K562 (cell line): ENCODE measurements at regions not wholly inside any gene's neighbourhood (a gene's known extent, or its start where the extent isn't known, plus 50 kb on each side); places are given as distances from the start of the nearest gene placed in this dataset.

Source experiments
- ATAC-seq: fragments of 200-7000 bp; cut with Tn5 transposase; 3 replicates; pipeline ENCODE4 v1.9.1; 2020; ENCODE audit warnings: moderate library complexity
- BruUV-seq: library from RNA; stranded (reverse); fragments of 400-500 nt; replicated peaks from 2 replicates; lab custom pipeline; 2021; lab: Mats Ljungman, UMichigan
- CTCF ChIA-PET: fragments of 300-600 bp; formaldehyde crosslinking; extraction: SDS; loops from one replicate; lab custom pipeline; 2021; ENCODE audit warnings: low intra/inter-chr PET ratio; lab: Yijun Ruan, JAX
- POLR2A ChIA-PET: fragments of 300-600, 350-650 bp; sonication (Branson Sonifier 250); formaldehyde crosslinking; extraction: SDS; loops from one replicate; lab custom pipeline; 2021; ENCODE audit warnings: antibody characterized with exemption, inconsistent platforms; lab: Yijun Ruan, JAX
- DNase-seq, 4 experiments: peaks; one replicate each; pipeline versions ENCODE4 v3.0.0 to v3.0.0-alpha.2; 2011 to 2018; ENCODE audit warnings: low spot score in 3 of 4, mixed read lengths in 3 of 4; ENCODE audit errors: extremely low read depth in 1 of 4
- FAIRE-seq: peaks from 2 replicates; lab custom pipeline; 2011; peaks lifted over from hg19 to GRCh38; lab: Jason Lieb, UNC
- H2AFZ ChIP-seq: 2 replicates; pipeline ENCODE4 v1.6.0; 2011; ENCODE audit warnings: low read depth, low read length, control low read depth, inconsistent platforms
- H3K27ac ChIP-seq: fragments of 200-600 bp; 3 replicates; pipeline ENCODE4 v1.8.0; 2011; ENCODE audit warnings: low read depth, mild to moderate bottlenecking, control low read depth, inconsistent platforms, low read length, moderate library complexity, mixed read lengths; ENCODE audit errors: extremely low read depth
- H3K27me3 ChIP-seq, 2 experiments: fragments of 300-600 bp in 1 of 2; 2 replicates in 1 of 2; 3 replicates in 1 of 2; pipeline versions ENCODE4 v1.6.0 to v1.8.0; 2011; ENCODE audit warnings: inconsistent platforms in 2 of 2, low read length in 2 of 2, mild to moderate bottlenecking in 1 of 2, mixed read lengths in 1 of 2, moderate library complexity in 1 of 2; ENCODE audit not compliant: control insufficient read depth in 2 of 2, insufficient read depth in 2 of 2
- H3K36me3 ChIP-seq: fragments of 300-600 bp; 3 replicates; pipeline ENCODE4 v1.8.0; 2011; ENCODE audit warnings: mild to moderate bottlenecking, low read length, inconsistent platforms; ENCODE audit not compliant: control insufficient read depth, insufficient read depth
- H3K4me1 ChIP-seq, 2 experiments: fragments of 200-600 bp in 1 of 2; replicated peaks in 1 of 2; 2 replicates in 1 of 2; 3 replicates in 1 of 2; pipeline versions ENCODE4 v1.5.1 to v1.8.0; 2011; ENCODE audit warnings: inconsistent platforms in 2 of 2, low read length in 2 of 2, mild to moderate bottlenecking in 1 of 2, mixed read lengths in 1 of 2, moderate library complexity in 1 of 2; ENCODE audit not compliant: control insufficient read depth in 2 of 2, insufficient read depth in 2 of 2
- H3K4me2 ChIP-seq: 2 replicates; pipeline ENCODE4 v1.6.1; 2011; ENCODE audit warnings: low read length, control low read depth, inconsistent platforms, mixed read lengths; ENCODE audit not compliant: insufficient read depth
- H3K4me3 ChIP-seq: fragments of 200-600 bp; sonication (generic), shearing (Covaris generic); 2 replicates; pipeline ENCODE4 v1.5.1; 2016; ENCODE audit warnings: control low read depth, inconsistent platforms
- H3K79me2 ChIP-seq: fragments of 200-600 bp; 3 replicates; pipeline ENCODE4 v1.8.0; 2011; ENCODE audit warnings: low read length, inconsistent platforms; ENCODE audit not compliant: control insufficient read depth, insufficient read depth
- H3K9ac ChIP-seq, 2 experiments: 2 replicates each; pipeline versions ENCODE4 v1.6.0 to v1.6.1; 2011; ENCODE audit warnings: low read depth in 2 of 2, low read length in 2 of 2, control low read depth in 1 of 2, inconsistent platforms in 1 of 2, mild to moderate bottlenecking in 1 of 2, mixed read lengths in 1 of 2; ENCODE audit not compliant: insufficient read depth in 1 of 2
- H3K9me1 ChIP-seq: one replicate; pipeline ENCODE4 v1.6.0; 2011; ENCODE audit warnings: inconsistent platforms, mild to moderate bottlenecking, low read length, moderate library complexity; ENCODE audit not compliant: control insufficient read depth, insufficient read depth
- H3K9me3 ChIP-seq: replicated peaks from 2 replicates; pipeline ENCODE4 v1.5.1; 2011; ENCODE audit warnings: low read depth, low read length, inconsistent platforms; ENCODE audit not compliant: control insufficient read depth, insufficient read depth
- H4K20me1 ChIP-seq: replicated peaks from 2 replicates; pipeline ENCODE4 v1.6.1; 2011; ENCODE audit warnings: low read length, inconsistent platforms, mixed read lengths; ENCODE audit not compliant: control insufficient read depth, insufficient read depth
- ATF4 ChIP-seq: fragments of 450-650 bp; formaldehyde crosslinking; IDR thresholded peaks from 2 replicates; pipeline ENCODE4 v1.4.0; 2022; ENCODE audit warnings: mild to moderate bottlenecking, moderate library complexity
- CUX1 ChIP-seq: fragments of 200-800 bp; sonication (Bioruptor generic); IDR thresholded peaks from 2 replicates; pipeline ENCODE4 v1.6.1; 2016; ENCODE audit warnings: missing genetic modification characterization, missing compliant biosample characterization
- DACH1 ChIP-seq: fragments of 450-650 bp; IDR thresholded peaks from 2 replicates; pipeline ENCODE4 v1.6.1; 2018; ENCODE audit not compliant: partially characterized antibody
- HMBOX1 ChIP-seq: sonication (generic); IDR thresholded peaks from 2 replicates; pipeline ENCODE4 v1.6.1; 2016
- HOMEZ ChIP-seq: fragments of 250-450 bp; sonication (Bioruptor Pico); IDR thresholded peaks from 2 replicates; pipeline ENCODE4 v1.4.0; 2020; ENCODE audit warnings: mild to moderate bottlenecking, moderate library complexity
- NCOA1 ChIP-seq: fragments of 450-650 bp; IDR thresholded peaks from 2 replicates; pipeline ENCODE4 v1.6.1; 2016; ENCODE audit warnings: low read depth
- PATZ1 ChIP-seq: fragments of 250-450 bp; sonication (Bioruptor Pico); IDR thresholded peaks from 2 replicates; pipeline ENCODE4 v1.5.0; 2020; ENCODE audit warnings: mild to moderate bottlenecking, borderline replicate concordance
- SRSF9 ChIP-seq: fragments of 200-400 bp; formaldehyde crosslinking; IDR thresholded peaks from 2 replicates; pipeline ENCODE4 v1.6.1; 2017; ENCODE audit warnings: low read depth, low read length, borderline replicate concordance
- ZNF274 ChIP-seq: IDR thresholded peaks from 2 replicates; pipeline ENCODE4 v1.6.1; 2011; ENCODE audit warnings: low read depth, mild to moderate bottlenecking, low read length, moderate library complexity, borderline replicate concordance
- ZNF324 ChIP-seq: fragments of 250-450 bp; sonication (Bioruptor Pico); IDR thresholded peaks from 2 replicates; pipeline ENCODE4 v1.4.0; 2020; ENCODE audit warnings: mild to moderate bottlenecking
- ZNF785 ChIP-seq: fragments of 250-450 bp; sonication (Bioruptor Pico); IDR thresholded peaks from 2 replicates; pipeline ENCODE4 v1.4.0; 2020; ENCODE audit warnings: mild to moderate bottlenecking
- in situ Hi-C: fragments of 300-500 bp; cut with MboI; formaldehyde crosslinking; loops from 4 replicates; pipeline ENCODE4 v1.15.0; 2018; ENCODE audit warnings: inconsistent platforms, mixed read lengths
- intact Hi-C: fragments of 100-400 bp; cut with micrococcal nuclease; formaldehyde crosslinking; loops from 2 replicates; pipeline ENCODE4 v1.14.2; 2022

GRCh38 chr14:82635915-82636314, 1102.3 kb upstream of the SEL1L start:
- CTCF ChIA-PET: no interaction called here
- POLR2A ChIA-PET: no interaction called here
- no peak for DNase-seq
- H3K79me2 ChIP-seq: no peaks in the 10 kb centered on the region
- H3K4me2 ChIP-seq: no peak overlapping the region
- no peaks in the 10 kb centered on the region; the same call in 1 of the 2 replicates for H3K9me3 ChIP-seq
- no peak overlapping the region for H3K9ac ChIP-seq
- no peak for TF ChIP-seq ZNF274
- TF ChIP-seq DACH1: no peak
- no peak for TF ChIP-seq ATF4
- no peak for TF ChIP-seq CUX1
- no peak for TF ChIP-seq NCOA1
- TF ChIP-seq SRSF9: no peak
- TF ChIP-seq ZNF324 (CRISPR knock-in tag): no peak
- no peak for TF ChIP-seq PATZ1 (CRISPR knock-in tag)
- no peak for TF ChIP-seq HMBOX1
- TF ChIP-seq HOMEZ (CRISPR knock-in tag): no peak
- TF ChIP-seq ZNF785 (CRISPR knock-in tag): no peak
- TF ChIP-seq, all 486 proteins: peak for 0
- ATAC-seq (no peak), FAIRE-seq (no peak)
- H3K4me3 ChIP-seq: no peak overlapping the region
- H3K4me1 ChIP-seq: no peaks in the 10 kb centered on the region
- no peaks in the 10 kb centered on the region for H3K27me3 ChIP-seq
- BruUV-seq: no TSS peak
- in situ Hi-C loops (no loop called here), intact Hi-C loops (no loop called here)
- H3K9me1 ChIP-seq: no peaks in the 10 kb centered on the region
- no peak overlapping the region for H3K27ac ChIP-seq
- no peaks in the 10 kb centered on the region for H4K20me1 ChIP-seq
- no peaks in the 10 kb centered on the region for H3K36me3 ChIP-seq
- no peak overlapping the region for H2AFZ ChIP-seq
